SU-DHL-6 (cell line): ENCODE measurements at regions not wholly inside any gene's neighbourhood (a gene's known extent, or its start where the extent isn't known, plus 50 kb on each side); places are given as distances from the start of the nearest gene placed in this dataset.

Experiments
- H2AFZ ChIP-seq: fragments of 200-600 bp; sonication (generic); 2 replicates; pipeline ENCODE4 v1.6.1; 2014; ENCODE audit warnings: low read depth, mild to moderate bottlenecking, moderate library complexity, mixed read lengths, antibody characterized with exemption, low read length; ENCODE audit not compliant: severe bottlenecking
- H3F3A ChIP-seq: fragments of 200-600 bp; shearing (Covaris generic); 2 replicates; pipeline ENCODE4 v1.6.0; 2016; ENCODE audit warnings: antibody characterized with exemption, mild to moderate bottlenecking; ENCODE audit not compliant: insufficient read depth
- H3K27ac ChIP-seq: fragments of 200-600 bp; sonication (generic); 2 replicates; pipeline ENCODE4 v1.5.1; 2016; ENCODE audit warnings: low read depth, mild to moderate bottlenecking, low read length, moderate library complexity, mixed read lengths
- H3K27me3 ChIP-seq: fragments of 200-600 bp; sonication (generic), shearing (Covaris generic); 2 replicates; pipeline ENCODE4 v1.6.0; 2014; ENCODE audit warnings: mild to moderate bottlenecking, low read length
- H3K36me3 ChIP-seq: fragments of 200-600 bp; sonication (generic); 2 replicates; pipeline ENCODE4 v1.6.1; 2014; ENCODE audit warnings: mild to moderate bottlenecking, low read length, mixed read lengths
- H3K4me2 ChIP-seq: fragments of 300-600, 200-600 bp; shearing (Covaris generic), sonication (generic); 2 replicates; pipeline ENCODE4 v1.6.0; 2014; ENCODE audit warnings: low read length, low read depth, mild to moderate bottlenecking; ENCODE audit not compliant: poor library complexity, severe bottlenecking
- H3K4me3 ChIP-seq: fragments of 200-600 bp; sonication (generic); 2 replicates; pipeline ENCODE4 v1.5.1; 2014; ENCODE audit warnings: antibody characterized with exemption, low read length, mild to moderate bottlenecking, mixed read lengths; ENCODE audit not compliant: insufficient read depth, poor library complexity, severe bottlenecking
- H3K79me2 ChIP-seq: fragments of 200-600 bp; sonication (generic); 2 replicates; pipeline ENCODE4 v1.6.1; 2014; ENCODE audit warnings: mild to moderate bottlenecking, low read length, moderate library complexity; ENCODE audit not compliant: insufficient read depth
- H3K9ac ChIP-seq: fragments of 200-600 bp; sonication (generic); 2 replicates; pipeline ENCODE4 v1.7.0; 2014; ENCODE audit warnings: mild to moderate bottlenecking, low read length
- H3K9me2 ChIP-seq: fragments of 200-600 bp; sonication (generic); replicated peaks from 2 replicates; pipeline ENCODE4 v1.6.1; 2014; ENCODE audit warnings: low read length; ENCODE audit not compliant: insufficient read depth
- H3K9me3 ChIP-seq: fragments of 200-600 bp; sonication (generic); 2 replicates; pipeline ENCODE4 v1.6.1; 2014; ENCODE audit warnings: low read length, mixed read lengths; ENCODE audit not compliant: insufficient read depth
- H4K20me1 ChIP-seq: fragments of 200-600 bp; sonication (generic); 2 replicates; pipeline ENCODE4 v1.6.1; 2014; ENCODE audit warnings: low read depth, mild to moderate bottlenecking, antibody characterized with exemption, low read length, moderate library complexity, mixed read lengths
- EZH2phosphoT487 ChIP-seq: fragments of 200-600 bp; sonication (generic), shearing (Covaris generic); conservative IDR thresholded peaks from 2 replicates; pipeline ENCODE4 v1.6.1; 2018; ENCODE audit warnings: mild to moderate bottlenecking, antibody characterized with exemption, low read length, moderate library complexity, mixed read lengths
- TF ChIP-seq, protein P1 (sequence below): fragments of 200-600 bp; sonication (generic); IDR thresholded peaks from one replicate; pipeline ENCODE4 v1.5.1; 2017; ENCODE audit warnings: antibody characterized with exemption, mild to moderate bottlenecking, low read length, moderate library complexity; ENCODE audit not compliant: insufficient read depth, poor library complexity, severe bottlenecking

DNA sequence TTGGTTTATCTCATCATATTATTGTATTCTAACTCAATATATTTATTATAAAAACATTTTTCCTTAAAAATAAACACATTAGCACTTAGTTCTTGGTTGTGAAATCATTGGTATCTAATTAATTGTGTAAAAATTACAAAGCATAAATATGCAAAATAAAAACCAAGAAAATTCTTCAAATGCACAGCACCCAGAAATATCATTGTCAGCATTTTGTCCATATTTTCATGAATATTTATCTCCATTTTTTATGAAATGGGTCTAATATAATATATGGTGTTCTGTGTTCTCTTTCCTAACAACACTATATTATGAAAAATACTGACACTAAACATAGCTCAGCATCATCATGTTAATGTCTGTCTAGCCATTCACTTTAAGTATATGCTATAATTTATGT, 877.8 kb upstream of the MAP3K7 start:
- Histone ChIP-seq H4K20me1 (no peaks in the 10 kb centered on the region), H3K9me3 (no peaks in the 10 kb centered on the region), H3K27me3 (no peaks in the 10 kb centered on the region), H3K9me2 (no peaks in the 10 kb centered on the region), H3K4me3 (no peak overlapping the region), H3K36me3 (no peaks in the 10 kb centered on the region), H3K79me2 (no peaks in the 10 kb centered on the region), H3F3A (no peaks in the 10 kb centered on the region), H2AFZ (no peak overlapping the region), H3K9ac (no peak overlapping the region), H3K27ac (no peak overlapping the region), H3K4me2 (no peak overlapping the region)
- TF ChIP-seq, protein P1, sequence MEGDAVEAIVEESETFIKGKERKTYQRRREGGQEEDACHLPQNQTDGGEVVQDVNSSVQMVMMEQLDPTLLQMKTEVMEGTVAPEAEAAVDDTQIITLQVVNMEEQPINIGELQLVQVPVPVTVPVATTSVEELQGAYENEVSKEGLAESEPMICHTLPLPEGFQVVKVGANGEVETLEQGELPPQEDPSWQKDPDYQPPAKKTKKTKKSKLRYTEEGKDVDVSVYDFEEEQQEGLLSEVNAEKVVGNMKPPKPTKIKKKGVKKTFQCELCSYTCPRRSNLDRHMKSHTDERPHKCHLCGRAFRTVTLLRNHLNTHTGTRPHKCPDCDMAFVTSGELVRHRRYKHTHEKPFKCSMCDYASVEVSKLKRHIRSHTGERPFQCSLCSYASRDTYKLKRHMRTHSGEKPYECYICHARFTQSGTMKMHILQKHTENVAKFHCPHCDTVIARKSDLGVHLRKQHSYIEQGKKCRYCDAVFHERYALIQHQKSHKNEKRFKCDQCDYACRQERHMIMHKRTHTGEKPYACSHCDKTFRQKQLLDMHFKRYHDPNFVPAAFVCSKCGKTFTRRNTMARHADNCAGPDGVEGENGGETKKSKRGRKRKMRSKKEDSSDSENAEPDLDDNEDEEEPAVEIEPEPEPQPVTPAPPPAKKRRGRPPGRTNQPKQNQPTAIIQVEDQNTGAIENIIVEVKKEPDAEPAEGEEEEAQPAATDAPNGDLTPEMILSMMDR: no peak

DNA sequence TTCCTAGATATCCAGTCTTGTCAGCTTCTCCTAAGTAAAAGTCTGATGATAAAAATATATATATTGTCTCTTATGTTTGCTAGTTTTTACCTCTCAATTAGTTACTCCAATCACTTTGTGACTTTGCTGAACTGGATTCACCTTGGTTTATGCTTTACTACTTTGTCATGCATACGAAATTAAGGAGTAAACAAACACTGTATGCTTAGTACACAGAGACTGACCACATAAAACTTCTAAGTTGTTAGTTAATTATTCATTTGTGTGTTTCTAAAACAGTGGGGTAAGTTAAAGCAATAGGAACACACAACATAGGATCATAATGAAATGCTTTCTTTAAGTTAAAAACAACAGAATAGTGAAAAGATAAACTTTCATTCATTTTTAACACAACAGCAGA, 877.3 kb upstream of the MAP3K7 start:
- Histone ChIP-seq H3K4me3 (no peak overlapping the region), H2AFZ (no peak overlapping the region), H3K27me3 (no peaks in the 10 kb centered on the region), H3K9me2 (no peaks in the 10 kb centered on the region), H3K9me3 (no peaks in the 10 kb centered on the region), H3F3A (no peaks in the 10 kb centered on the region), H3K9ac (no peak overlapping the region), H3K36me3 (no peaks in the 10 kb centered on the region), H3K4me2 (no peak overlapping the region), H3K27ac (no peak overlapping the region), H4K20me1 (no peaks in the 10 kb centered on the region), H3K79me2 (no peaks in the 10 kb centered on the region)
- TF ChIP-seq, protein P1: no peak
- TF ChIP-seq EZH2phosphoT487: no peak

DNA sequence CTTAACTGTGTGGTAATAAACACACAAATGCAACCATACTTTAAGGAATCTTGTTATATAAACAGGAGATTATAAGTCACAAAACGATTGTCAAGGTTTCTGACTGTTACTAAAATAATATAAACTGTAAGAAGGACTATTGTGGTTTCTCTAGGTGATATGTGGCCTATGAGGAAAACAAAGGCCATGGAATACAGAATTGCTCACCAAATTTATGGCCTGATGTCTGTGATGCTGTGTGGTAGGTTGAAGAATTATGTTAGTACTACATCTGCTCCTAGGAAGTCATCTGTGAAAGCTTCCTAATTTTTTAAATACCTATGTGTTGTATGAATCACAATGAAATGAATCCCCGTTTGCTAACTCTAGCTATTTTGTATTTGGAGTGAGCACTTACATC, 875.4 kb upstream of the MAP3K7 start:
- Histone ChIP-seq H3K79me2 (no peaks in the 10 kb centered on the region), H3K27ac (no peak overlapping the region), H3K9ac (no peak overlapping the region), H2AFZ (no peak overlapping the region), H3K36me3 (no peaks in the 10 kb centered on the region), H3K27me3 (no peaks in the 10 kb centered on the region), H3K4me2 (no peak overlapping the region), H3K4me3 (no peak overlapping the region), H3K9me3 (no peaks in the 10 kb centered on the region), H3F3A (no peaks in the 10 kb centered on the region), H3K9me2 (no peaks in the 10 kb centered on the region), H4K20me1 (no peaks in the 10 kb centered on the region)
- no peak for TF ChIP-seq EZH2phosphoT487
- TF ChIP-seq, protein P1: no peak
